OCI-LY1 (cell line): ENCODE measurements at regions not wholly inside any gene's neighbourhood (a gene's known extent, or its start where the extent isn't known, plus 50 kb on each side); places are given as distances from the start of the nearest gene placed in this dataset.

Experiments
- EZH2 ChIP-seq: fragments of 200-600 bp; sonication (generic), shearing (Covaris generic); IDR thresholded peaks from 2 replicates; pipeline ENCODE4 v1.8.0; 2017; ENCODE audit warnings: borderline replicate concordance, mixed run types, mild to moderate bottlenecking, antibody characterized with exemption, low read length, moderate library complexity, mixed read lengths
- TF ChIP-seq, protein P1 (sequence below): fragments of 200-600 bp; sonication (generic), shearing (Covaris generic); IDR thresholded peaks from 2 replicates; pipeline ENCODE4 v1.5.1; 2017; ENCODE audit warnings: mild to moderate bottlenecking, antibody characterized with exemption, low read length, moderate library complexity, mixed read lengths

DNA sequence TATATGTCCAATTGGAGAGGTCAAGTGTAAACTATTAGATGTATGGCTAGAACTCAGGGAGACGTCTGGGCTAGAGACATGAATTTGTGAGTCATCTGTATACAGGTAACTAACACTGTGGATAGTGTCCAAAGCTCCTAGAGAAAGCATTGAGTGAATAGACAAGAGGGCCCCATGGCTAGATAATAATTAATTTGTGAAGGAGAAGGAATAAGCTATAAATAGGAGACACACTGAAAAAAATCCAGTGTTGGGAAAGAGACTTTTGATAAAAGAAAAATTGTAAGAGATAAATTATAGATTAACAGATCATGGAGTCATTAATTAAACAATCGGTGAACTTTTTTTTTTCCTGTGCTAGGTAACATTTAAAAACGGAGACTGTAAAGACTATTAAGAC is 326.6 kb upstream of the PRICKLE1 start:
- TF ChIP-seq EZH2, result no peak
- TF ChIP-seq, protein P1, sequence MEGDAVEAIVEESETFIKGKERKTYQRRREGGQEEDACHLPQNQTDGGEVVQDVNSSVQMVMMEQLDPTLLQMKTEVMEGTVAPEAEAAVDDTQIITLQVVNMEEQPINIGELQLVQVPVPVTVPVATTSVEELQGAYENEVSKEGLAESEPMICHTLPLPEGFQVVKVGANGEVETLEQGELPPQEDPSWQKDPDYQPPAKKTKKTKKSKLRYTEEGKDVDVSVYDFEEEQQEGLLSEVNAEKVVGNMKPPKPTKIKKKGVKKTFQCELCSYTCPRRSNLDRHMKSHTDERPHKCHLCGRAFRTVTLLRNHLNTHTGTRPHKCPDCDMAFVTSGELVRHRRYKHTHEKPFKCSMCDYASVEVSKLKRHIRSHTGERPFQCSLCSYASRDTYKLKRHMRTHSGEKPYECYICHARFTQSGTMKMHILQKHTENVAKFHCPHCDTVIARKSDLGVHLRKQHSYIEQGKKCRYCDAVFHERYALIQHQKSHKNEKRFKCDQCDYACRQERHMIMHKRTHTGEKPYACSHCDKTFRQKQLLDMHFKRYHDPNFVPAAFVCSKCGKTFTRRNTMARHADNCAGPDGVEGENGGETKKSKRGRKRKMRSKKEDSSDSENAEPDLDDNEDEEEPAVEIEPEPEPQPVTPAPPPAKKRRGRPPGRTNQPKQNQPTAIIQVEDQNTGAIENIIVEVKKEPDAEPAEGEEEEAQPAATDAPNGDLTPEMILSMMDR, result no peak
